IgD-negative memory B cell (primary cell): ENCODE measurements at regions not wholly inside any gene's neighbourhood (a gene's known extent, or its start where the extent isn't known, plus 50 kb on each side); places are given as distances from the start of the nearest gene placed in this dataset.
"Not testable (repeated sequence)": the region's sequence is repeated elsewhere in the genome, so short reads cannot be mapped to it uniquely, and the experiment has no call there.

Source experiments
- H3K27ac Mint-ChIP-seq, 3 donors: one replicate each; pipeline ENCODE4 v1.8.0; 2020 to 2022; ENCODE audit warnings: mild to moderate bottlenecking in 3 of 3, mixed read lengths in 3 of 3, moderate library complexity in 1 of 3
- H3K27me3 Mint-ChIP-seq: one replicate; pipeline ENCODE4 v1.8.0; 2021; ENCODE audit warnings: mixed read lengths
- H3K36me3 Mint-ChIP-seq: one replicate; pipeline ENCODE4 v1.8.0; 2020; ENCODE audit warnings: mild to moderate bottlenecking, mixed read lengths
- H3K4me1 Mint-ChIP-seq, 3 donors: one replicate each; pipeline ENCODE4 v1.8.0; 2020 to 2022; ENCODE audit warnings: mixed read lengths in 3 of 3, mild to moderate bottlenecking in 1 of 3
- H3K4me3 Mint-ChIP-seq, 4 donors: one replicate each; pipeline ENCODE4 v1.8.0; 2020 to 2022; ENCODE audit warnings: mild to moderate bottlenecking in 4 of 4, mixed read lengths in 4 of 4, moderate library complexity in 3 of 4
- H3K9me3 Mint-ChIP-seq, 3 donors: one replicate each; pipeline ENCODE4 v1.8.0; 2020 to 2021; ENCODE audit warnings: mixed read lengths in 3 of 3, mild to moderate bottlenecking in 1 of 3

DNA sequence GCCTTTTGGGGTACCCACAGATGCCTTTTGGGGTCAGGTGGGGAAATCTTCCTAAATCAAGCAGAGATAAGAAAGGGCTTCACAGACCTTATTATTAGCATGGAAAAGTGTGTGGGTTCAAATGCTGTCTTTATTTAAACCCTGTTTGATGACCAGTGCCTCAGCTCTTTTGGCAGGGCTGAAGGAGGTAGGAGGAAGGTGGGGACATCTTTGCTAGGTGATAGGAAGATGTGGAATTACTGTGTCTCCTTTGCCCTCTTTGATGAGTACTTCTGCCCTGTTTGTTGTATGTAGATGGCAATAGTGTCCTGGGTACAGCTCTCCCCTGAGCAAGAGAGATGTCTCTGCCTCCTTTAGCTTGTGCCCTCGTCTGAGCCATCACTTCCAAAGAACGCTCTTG lies 333.3 kb upstream of the ROPN1 start:
- Mint-ChIP-seq H3K4me1 (no peaks in the 10 kb centered on the region), H3K9me3 (no peaks in the 10 kb centered on the region), H3K4me3 (no peak overlapping the region), H3K27ac (no peak overlapping the region), H3K36me3 (no peaks in the 10 kb centered on the region), H3K27me3 (peaks cover 5% of the 10 kb centered on the region)

DNA sequence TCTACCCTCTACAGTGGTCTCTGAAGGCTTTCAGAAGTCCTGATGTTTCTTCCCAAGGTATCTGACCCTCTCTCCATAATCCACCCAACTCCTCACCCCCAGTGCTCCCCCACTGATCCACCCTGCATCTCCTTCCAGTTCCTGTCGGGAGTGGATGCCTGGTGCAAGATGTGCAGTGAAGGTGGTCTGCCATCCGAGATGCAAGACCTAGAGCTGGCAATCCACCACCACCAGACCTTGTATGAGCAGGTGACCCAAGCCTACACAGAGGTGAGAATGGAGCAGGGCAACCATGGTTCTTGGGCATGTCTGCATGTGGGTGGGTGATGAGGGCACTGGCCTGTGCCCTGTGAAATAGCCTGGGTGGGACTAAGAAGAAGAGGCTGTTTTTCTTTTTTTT lies 337.8 kb upstream of the ROPN1 start:
- no peaks in the 10 kb centered on the region for H3K4me1 Mint-ChIP-seq
- no peaks in the 10 kb centered on the region for H3K36me3 Mint-ChIP-seq
- H3K27me3 Mint-ChIP-seq, result peaks cover 8% of the 10 kb centered on the region
- H3K4me3 Mint-ChIP-seq, result no peak overlapping the region
- H3K27ac Mint-ChIP-seq, result no peak overlapping the region
- H3K9me3 Mint-ChIP-seq, result peaks cover 0 to 5% (median 2%) of the 10 kb centered on the region in 3 donors

DNA sequence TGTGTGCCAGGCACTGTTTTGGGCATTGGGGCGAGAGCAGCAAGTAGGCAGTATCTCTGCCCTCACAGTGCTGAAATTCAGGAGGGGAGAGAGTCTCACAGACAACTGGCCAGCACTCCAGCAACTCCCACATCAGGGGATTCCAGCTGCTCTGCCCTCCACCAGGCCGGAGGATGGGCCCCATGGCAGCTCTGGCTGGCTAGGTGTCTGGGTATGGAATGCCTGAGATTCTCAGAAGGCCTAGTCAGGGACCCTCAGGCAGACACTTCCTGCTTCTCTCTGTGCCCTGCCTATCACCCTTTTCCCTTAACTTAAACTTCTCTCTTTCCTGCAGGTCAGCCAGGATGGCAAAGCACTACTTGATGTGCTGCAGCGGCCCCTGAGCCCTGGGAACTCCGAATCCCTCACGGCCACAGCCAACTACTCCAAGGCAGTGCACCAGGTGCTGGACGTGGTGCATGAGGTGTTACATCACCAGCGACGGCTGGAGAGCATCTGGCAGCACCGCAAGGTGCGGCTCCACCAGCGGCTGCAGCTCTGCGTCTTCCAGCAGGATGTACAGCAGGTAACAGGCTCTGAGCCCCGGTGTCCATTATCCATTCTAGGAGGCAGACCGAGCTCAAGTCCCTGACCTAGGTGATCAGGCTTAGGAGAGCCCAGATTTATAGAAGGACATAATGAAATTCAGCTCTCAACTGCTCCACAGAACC lies 342.2 kb upstream of the ROPN1 start:
- H3K9me3 Mint-ChIP-seq, result peaks cover 0 to 6% (median 5%) of the 10 kb centered on the region in 3 donors
- no peaks in the 10 kb centered on the region for H3K4me1 Mint-ChIP-seq
- H3K27me3 Mint-ChIP-seq, result peaks cover 12% of the 10 kb centered on the region
- H3K4me3 Mint-ChIP-seq, result no peak overlapping the region
- H3K36me3 Mint-ChIP-seq, result no peaks in the 10 kb centered on the region
- H3K27ac Mint-ChIP-seq, result peak overlapping the region in 1 of 3 donors; percentile 27

DNA sequence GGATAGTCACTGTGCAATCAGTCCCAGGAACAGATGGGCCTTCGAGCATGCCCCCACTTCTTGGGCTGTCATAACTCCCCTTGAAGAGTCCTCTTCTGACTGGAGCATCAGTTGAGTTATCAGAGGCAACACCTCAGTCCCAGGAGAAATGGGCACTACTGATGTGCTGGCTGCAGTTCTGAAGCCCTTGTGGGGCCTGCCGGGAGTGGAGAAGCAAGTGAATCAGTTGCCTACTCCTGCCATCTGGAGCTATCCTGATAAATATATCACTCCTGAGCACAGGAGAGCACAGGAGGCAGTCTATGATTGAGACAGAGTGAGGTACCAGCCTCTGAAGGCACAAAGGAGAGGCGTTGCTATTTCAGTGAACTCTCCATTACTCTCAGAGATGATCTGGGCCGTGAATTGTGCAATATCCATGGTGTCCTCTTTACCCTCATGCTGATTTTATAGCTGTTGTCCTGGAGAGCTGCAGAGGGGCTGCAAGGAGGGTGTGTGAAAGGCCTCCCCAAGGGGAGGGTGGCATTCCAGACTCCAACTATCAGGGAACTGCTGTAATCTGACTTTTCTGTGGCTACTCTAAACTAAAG lies 344.2 kb upstream of the ROPN1 start:
- no peaks in the 10 kb centered on the region for H3K36me3 Mint-ChIP-seq
- peaks cover 0 to 6% (median 5%) of the 10 kb centered on the region in 3 donors for H3K9me3 Mint-ChIP-seq
- peaks cover 14% of the 10 kb centered on the region for H3K27me3 Mint-ChIP-seq
- no peak overlapping the region for H3K4me3 Mint-ChIP-seq
- H3K27ac Mint-ChIP-seq, result no peak overlapping the region
- H3K4me1 Mint-ChIP-seq, result no peaks in the 10 kb centered on the region

DNA sequence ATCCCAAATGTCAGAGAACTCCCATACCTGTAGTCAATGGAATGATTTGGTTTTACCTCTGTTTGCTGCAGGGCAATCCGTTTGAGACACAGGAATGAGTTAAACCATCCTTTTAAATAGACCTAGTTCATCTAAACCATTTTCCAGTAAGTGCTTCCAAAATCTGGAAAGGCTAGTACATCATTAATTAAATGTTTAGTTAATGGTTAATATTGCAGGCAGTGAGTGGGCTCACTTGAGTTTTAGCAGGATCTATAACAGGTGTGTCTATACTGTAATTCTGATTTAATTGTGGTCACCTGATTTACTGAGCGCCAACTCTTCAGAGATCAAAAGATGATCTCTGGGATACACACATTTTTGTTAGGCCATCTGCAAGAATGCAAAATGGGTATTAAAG lies 353.9 kb upstream of the ROPN1 start:
- Mint-ChIP-seq H3K27me3 (peaks cover 5% of the 10 kb centered on the region), H3K4me1 (no peaks in the 10 kb centered on the region), H3K9me3 (peaks cover 2 to 3% (median 2%) of the 10 kb centered on the region in 3 donors), H3K27ac (no peak overlapping the region), H3K4me3 (no peak overlapping the region), H3K36me3 (no peaks in the 10 kb centered on the region)

DNA sequence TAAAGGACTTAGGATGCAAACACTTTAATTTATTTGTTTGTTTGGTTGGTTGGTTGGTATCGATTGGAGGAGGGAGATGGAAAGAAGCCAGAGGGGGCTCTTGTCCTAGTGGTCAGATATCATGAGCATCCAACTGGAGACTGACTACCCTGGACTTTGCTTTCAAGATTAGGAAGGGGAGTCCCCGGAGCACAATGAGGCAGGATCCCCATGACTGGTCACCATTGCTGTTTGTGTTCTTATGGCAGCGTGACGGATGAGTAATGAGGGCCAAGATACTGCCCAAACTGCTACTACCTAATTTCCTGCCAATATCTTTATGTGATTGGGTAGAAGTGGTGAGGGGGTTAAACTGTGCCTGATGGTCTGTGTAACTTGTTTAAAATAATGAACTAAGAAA lies 354.6 kb upstream of the ROPN1 start:
- Mint-ChIP-seq H3K9me3 (peaks cover 0 to 3% (median 2%) of the 10 kb centered on the region in 3 donors), H3K27ac (no peak overlapping the region), H3K4me3 (no peak overlapping the region), H3K27me3 (peaks cover 5% of the 10 kb centered on the region), H3K4me1 (no peaks in the 10 kb centered on the region), H3K36me3 (no peaks in the 10 kb centered on the region)

DNA sequence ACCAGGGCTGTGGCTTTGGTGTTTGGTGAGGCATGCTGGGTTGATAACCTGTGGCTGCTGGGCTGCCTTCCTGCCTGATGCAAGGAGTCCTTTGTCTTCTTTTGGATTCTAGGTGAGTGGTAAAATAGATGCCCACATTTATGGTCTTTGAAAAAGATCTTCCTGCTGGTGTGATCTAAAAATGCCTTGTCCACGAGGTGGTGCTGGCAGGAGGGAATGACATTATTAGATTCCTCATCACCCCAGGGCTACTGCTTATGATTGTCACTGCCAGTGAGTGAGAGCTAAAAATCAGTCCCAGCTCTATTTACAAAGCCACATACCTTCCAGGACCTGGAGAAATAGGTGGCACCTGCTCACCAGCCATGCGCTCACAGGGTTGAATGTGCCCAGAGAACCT lies 355.5 kb upstream of the ROPN1 start:
- Mint-ChIP-seq H3K4me1 (no peaks in the 10 kb centered on the region), H3K4me3 (no peak overlapping the region), H3K9me3 (peaks cover 0 to 2% (median 0%) of the 10 kb centered on the region in 3 donors), H3K27ac (no peak overlapping the region), H3K27me3 (peaks cover 5% of the 10 kb centered on the region), H3K36me3 (no peaks in the 10 kb centered on the region)

DNA sequence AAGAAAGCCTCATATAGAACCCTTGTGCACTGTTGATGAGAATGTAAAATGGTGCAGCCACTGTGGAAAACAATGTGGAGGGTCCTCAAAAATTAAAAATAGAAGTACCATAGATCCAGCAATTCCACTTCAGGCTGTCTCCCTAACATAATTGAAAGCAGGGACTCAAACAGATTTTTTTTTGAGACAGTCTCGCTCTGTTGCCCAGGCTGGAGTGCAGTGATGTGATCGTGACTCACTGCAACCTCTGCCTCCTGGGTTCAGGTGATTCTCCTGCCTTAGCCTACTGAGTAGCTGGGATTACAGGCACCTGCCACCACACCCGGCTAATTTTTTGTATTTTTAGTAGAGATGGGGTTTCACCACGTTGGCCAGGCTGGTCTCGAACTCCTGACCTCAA lies 356.6 kb upstream of the ROPN1 start:
- H3K4me3 Mint-ChIP-seq, H3K27me3 Mint-ChIP-seq, H3K27ac Mint-ChIP-seq, H3K36me3 Mint-ChIP-seq, H3K9me3 Mint-ChIP-seq, H3K4me1 Mint-ChIP-seq: not testable (repeated sequence)

DNA sequence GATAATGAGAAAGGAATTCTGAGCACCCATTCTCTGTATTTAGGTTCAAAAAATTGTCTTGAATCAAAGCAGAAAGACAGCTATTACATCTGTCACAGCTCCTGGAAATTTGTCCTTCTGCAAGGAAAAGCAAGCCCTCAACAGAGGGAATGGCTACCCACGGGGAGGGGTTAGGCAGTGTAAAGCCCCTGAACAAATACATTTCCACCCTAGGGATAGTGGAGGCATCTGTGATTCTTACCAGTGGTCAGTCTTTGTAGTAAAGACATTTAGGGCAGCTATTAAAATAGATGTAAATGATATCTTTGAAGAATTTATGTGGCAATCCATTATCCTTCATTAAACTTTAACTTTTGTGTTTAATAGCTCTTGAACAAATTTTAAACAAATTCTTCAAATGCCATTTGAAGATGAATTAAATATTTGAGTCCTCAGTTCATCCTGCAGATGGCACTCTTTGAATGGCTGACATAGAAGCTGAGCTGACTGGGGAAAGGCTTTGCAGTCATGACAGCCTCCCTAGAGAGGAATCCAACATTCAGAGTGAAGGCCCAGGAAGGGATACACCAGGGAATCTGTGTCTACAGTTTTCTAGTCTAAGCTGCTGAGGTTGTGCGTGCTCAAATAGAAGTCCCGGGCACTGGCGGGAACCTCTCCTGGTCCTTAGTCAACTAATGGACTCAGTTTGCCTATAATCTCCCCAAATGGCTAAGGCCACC lies 359.7 kb upstream of the ROPN1 start:
- Mint-ChIP-seq H3K27me3 (no peaks in the 10 kb centered on the region), H3K4me3 (no peak overlapping the region), H3K9me3 (peaks cover 0 to 3% (median 0%) of the 10 kb centered on the region in 3 donors), H3K36me3 (no peaks in the 10 kb centered on the region), H3K27ac (no peak overlapping the region), H3K4me1 (no peaks in the 10 kb centered on the region)

DNA sequence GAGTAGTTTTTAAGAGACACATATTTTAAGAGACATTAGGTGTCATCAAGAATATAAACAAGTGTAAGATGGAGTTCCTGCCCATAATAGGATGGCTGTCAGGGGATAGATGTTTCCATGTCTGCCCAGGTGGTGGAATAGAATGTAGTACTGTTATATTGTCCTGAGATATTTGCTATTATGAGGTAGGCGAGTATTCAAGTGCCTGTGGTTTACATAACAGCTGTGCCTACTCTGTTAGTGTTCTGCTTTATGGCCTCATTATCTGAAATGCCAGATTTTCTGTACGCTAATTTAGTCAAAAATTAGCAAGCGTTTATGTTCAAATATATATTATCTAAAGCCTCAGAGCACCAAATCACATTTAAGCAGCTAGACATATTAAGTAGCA lies 360.2 kb upstream of the ROPN1 start:
- Mint-ChIP-seq H3K27me3 (no peaks in the 10 kb centered on the region), H3K4me3 (no peak overlapping the region), H3K36me3 (no peaks in the 10 kb centered on the region), H3K4me1 (no peaks in the 10 kb centered on the region), H3K27ac (peak overlapping the region in 1 of 3 donors; percentile 27), H3K9me3 (peaks cover 0 to 3% (median 0%) of the 10 kb centered on the region in 3 donors)

DNA sequence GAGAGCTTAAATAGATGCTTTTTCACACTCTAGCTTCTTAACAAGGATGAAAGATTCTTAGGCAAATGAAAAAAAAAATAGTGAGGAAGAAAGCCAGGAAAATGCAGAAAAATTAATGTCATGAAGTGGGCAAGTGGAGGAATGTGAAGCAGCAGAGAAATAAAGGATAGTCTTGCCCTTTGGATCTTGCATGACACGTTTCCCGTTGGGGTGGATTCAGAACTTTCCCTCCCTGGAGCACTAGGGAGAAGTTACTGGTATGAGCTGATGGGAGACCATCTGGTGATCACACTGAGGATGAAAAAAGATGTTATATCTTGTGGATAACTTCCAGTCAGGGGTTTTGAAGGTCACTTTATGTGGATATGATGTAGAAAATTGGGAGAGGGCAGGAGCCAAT lies 361.8 kb upstream of the ROPN1 start:
- Mint-ChIP-seq H3K4me1 (no peaks in the 10 kb centered on the region), H3K36me3 (no peaks in the 10 kb centered on the region), H3K27ac (no peak overlapping the region), H3K27me3 (no peaks in the 10 kb centered on the region), H3K4me3 (no peak overlapping the region), H3K9me3 (peaks cover 0 to 3% (median 0%) of the 10 kb centered on the region in 3 donors)

DNA sequence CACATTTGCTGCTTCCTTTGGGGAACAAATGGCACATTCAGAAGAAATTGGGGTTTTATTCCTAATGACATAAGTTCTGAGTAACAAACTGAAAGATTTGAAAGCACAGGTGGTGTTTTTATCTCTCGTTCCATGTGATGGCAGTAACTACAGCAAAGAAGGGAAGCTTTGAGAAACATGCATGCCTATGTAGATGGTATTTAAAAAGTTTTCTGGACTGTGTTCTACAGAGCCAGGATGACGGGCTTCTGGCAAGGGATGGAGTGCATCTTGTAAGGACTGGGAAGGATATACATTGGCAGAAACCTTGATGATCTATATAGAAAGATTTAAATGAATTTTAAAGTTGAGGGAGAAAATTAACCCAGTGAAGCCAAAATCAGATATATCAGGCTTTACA lies 362.2 kb upstream of the ROPN1 start:
- Mint-ChIP-seq H3K36me3 (no peaks in the 10 kb centered on the region), H3K4me3 (no peak overlapping the region), H3K27ac (no peak overlapping the region), H3K4me1 (no peaks in the 10 kb centered on the region), H3K27me3 (no peaks in the 10 kb centered on the region), H3K9me3 (peaks cover 0 to 3% (median 0%) of the 10 kb centered on the region in 3 donors)

DNA sequence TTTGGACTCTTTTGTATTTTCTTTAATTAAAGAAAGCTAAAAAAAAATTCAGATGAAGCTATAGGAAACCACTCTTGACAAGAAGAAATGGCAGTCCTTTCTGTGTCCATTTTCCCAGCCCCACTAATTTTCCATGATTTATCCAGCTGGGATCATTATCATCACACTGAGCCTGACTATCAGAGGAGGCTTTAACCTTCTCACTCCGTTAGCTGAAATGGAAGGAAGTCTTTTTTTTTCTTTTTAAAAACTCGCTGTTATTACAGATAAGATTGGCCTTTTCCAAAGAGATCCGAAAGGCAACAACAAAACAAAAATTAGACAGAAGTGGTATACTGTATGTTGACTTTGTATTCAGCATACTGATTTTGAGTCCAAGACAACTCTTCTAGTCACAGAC lies 366.2 kb upstream of the ROPN1 start:
- Mint-ChIP-seq H3K4me3 (no peak overlapping the region), H3K36me3 (no peaks in the 10 kb centered on the region), H3K27ac (no peak overlapping the region), H3K9me3 (peaks cover 0 to 3% (median 0%) of the 10 kb centered on the region in 3 donors), H3K27me3 (no peaks in the 10 kb centered on the region), H3K4me1 (no peaks in the 10 kb centered on the region)

DNA sequence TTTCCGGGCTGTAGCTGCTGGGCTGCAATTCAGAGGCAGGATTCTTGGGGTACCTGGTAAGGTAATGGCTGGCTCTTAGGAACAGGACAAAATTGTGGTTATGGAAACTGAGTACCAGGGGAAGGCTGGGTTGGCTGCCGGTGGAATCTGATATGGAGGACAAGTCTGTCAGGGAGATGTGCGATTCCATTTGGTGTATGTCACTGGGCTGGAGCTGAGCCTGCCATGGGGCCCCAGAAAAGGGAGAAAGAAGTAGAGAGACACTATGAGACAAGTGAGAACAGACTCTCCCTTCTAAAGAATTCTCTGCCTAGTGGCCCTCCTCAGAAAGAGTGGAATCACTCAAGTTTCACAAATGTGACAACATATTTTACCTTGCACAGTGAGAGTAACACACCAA lies 368.2 kb upstream of the ROPN1 start:
- Mint-ChIP-seq H3K4me1 (no peaks in the 10 kb centered on the region), H3K4me3 (no peak overlapping the region), H3K9me3 (peaks cover 0 to 3% (median 0%) of the 10 kb centered on the region in 3 donors), H3K27ac (no peak overlapping the region), H3K27me3 (peaks cover 4% of the 10 kb centered on the region), H3K36me3 (no peaks in the 10 kb centered on the region)

DNA sequence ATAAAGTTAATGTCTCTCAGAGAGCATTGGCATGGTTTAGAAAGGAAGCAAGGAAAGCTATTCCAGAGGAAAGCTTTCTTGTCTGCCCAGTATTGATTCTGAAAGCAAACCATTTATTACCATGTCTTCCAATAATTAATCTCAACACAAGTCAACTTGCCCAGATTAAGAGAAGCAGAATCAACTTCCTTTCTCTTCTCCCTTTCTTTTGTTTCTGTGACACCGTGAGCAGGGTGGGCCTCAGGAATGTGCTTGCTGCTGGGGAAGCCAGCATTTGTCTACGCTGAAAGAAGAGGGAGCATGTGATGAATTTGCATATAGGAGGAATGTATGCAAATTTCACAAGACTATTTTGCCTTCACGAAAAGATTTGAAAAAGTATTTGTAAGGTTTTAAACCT lies 368.6 kb upstream of the ROPN1 start:
- Mint-ChIP-seq H3K4me3 (no peak overlapping the region), H3K36me3 (no peaks in the 10 kb centered on the region)

DNA sequence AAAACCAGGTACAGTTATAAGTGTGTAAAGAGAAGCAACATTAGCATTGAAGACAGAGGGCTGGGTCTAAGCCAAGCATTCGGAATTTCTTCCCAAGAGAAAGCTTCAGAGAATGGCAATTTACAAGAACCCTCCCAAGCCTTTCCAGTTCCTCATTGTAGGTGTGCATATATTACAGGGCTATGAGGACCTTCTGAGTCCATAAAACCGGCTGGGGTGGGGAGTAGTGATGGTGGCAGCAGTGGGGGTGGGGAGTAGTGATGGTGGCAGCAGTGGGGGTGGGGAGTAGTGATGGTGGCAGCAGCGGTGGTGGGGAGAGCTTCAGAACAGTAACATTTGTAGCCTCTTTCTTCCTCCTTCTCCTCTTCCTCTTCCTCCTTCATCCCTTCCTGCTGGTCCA lies 368.7 kb upstream of the UMPS start:
- H3K4me1 Mint-ChIP-seq, result no peaks in the 10 kb centered on the region
- no peaks in the 10 kb centered on the region for H3K36me3 Mint-ChIP-seq
- no peaks in the 10 kb centered on the region for H3K9me3 Mint-ChIP-seq
- H3K4me3 Mint-ChIP-seq, result no peak overlapping the region
- peaks cover 4% of the 10 kb centered on the region for H3K27me3 Mint-ChIP-seq
- no peak overlapping the region for H3K27ac Mint-ChIP-seq

More for the DNA sequence above, 368.6 kb upstream of the ROPN1 start:
- Mint-ChIP-seq H3K27me3 (peaks cover 4% of the 10 kb centered on the region), H3K9me3 (peaks cover 0 to 3% (median 0%) of the 10 kb centered on the region in 3 donors), H3K27ac (no peak overlapping the region), H3K4me1 (no peaks in the 10 kb centered on the region)
